ENCODE measurements at regions not wholly inside any gene's neighbourhood (a gene's known extent, or its start where the extent isn't known, plus 50 kb on each side); places are given as distances from the start of the nearest gene placed in this dataset.

DNA sequence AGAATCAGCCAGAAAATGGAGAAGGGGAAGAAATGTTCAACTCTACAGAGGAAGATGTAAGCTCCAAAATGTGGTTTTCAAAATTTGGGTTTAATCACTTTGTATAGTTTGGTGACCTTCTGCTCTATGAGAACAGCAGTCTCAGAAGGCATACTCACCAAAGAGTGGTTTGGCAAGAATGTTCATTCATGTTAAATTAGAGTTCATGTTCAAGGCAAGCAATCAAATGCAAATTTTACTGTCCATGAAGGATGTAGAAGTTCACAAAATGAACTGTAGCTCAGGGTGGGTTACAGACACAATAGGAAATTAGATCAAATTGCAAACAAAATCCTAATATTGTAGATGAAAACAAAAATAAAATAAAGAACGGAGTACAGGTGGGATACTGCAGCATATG is 606.7 kb upstream of the PCDH20 start:
- Histone ChIP-seq H3K27ac (ENCODE audit: insufficient read depth, low read depth, low read length) (no peak overlapping the region), H4K20me1 (replicated peaks; ENCODE audit: control insufficient read depth, extremely low read depth, insufficient read depth, low read length) (no peaks in the 10 kb centered on the region), H3K9ac (replicated peaks; ENCODE audit: extremely low read depth, insufficient read depth, low read length) (no peak overlapping the region), H3K4me3 (replicated peaks in 1 of 3; ENCODE audit: insufficient read depth in 1 of 3, low read depth in 1 of 3, low read length in 3 of 3) (no peak overlapping the region), H3K4me2 (ENCODE audit: insufficient read depth, low read length) (no peak overlapping the region), H3K9me3 (replicated peaks; ENCODE audit: control insufficient read depth, insufficient read depth, low read length) (no peaks in the 10 kb centered on the region), H3K9me1 (replicated peaks; ENCODE audit: control insufficient read depth, extremely low read depth, insufficient read depth, low read length) (no peaks in the 10 kb centered on the region), H3K4me1 (ENCODE audit: control insufficient read depth, extremely low read depth, insufficient read depth, low read length) (no peaks in the 10 kb centered on the region), H2AFZ (ENCODE audit: low read depth, low read length) (no peak overlapping the region), H3K36me3 (ENCODE audit: control insufficient read depth in 2 of 2, extremely low read depth in 1 of 2, insufficient read depth in 2 of 2, low read length in 2 of 2) (no peaks in the 10 kb centered on the region), H3K79me2 (ENCODE audit: control insufficient read depth, insufficient read depth, low read length) (no peaks in the 10 kb centered on the region), H3K27me3 (ENCODE audit: control insufficient read depth in 2 of 2, insufficient read depth in 2 of 2, low read length in 2 of 2) (no peaks in the 10 kb centered on the region)
- ChIA-PET POLR2A (no interaction called here), CTCF (no interaction called here)
- DNase-seq (ENCODE audit: low read depth, low spot score) (no peak), FAIRE-seq (no peak)
- intact Hi-C loops (cut with micrococcal nuclease) (no loop called here), dilution Hi-C loops (cut with MboI; ENCODE audit: extremely low pct_ligation_motif_present, low sequenced_read_pairs) (no loop called here)
- TF ChIP-seq GATA2 (IDR thresholded peaks at IDR 0.05; ENCODE audit: insufficient read depth, insufficient read length, low read depth, low read length) (no peak), MYC (IDR thresholded peaks at IDR 0.05; ENCODE audit: low read depth, low read length) (no peak), JUN (IDR thresholded peaks at IDR 0.05; ENCODE audit: borderline replicate concordance, insufficient read depth, insufficient read length, low read depth) (no peak), POLR2A (IDR thresholded peaks at IDR 0.05; ENCODE audit: low read depth, low read length) (no peak), POLR2AphosphoS5 (IDR thresholded peaks at IDR 0.05; ENCODE audit: insufficient read depth, low read depth, low read length) (no peak), EZH2 (IDR thresholded peaks at IDR 0.05; ENCODE audit: borderline replicate concordance, low read depth, low read length, severe bottlenecking) (no peak), FOS (IDR thresholded peaks at IDR 0.05; ENCODE audit: borderline replicate concordance, insufficient read depth, low read length) (no peak)
- TF ChIP-seq, protein P1, sequence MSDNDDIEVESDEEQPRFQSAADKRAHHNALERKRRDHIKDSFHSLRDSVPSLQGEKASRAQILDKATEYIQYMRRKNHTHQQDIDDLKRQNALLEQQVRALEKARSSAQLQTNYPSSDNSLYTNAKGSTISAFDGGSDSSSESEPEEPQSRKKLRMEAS (IDR thresholded peaks at IDR 0.05; ENCODE audit: insufficient read depth, insufficient read length) = no peak
- TF ChIP-seq, protein P2, sequence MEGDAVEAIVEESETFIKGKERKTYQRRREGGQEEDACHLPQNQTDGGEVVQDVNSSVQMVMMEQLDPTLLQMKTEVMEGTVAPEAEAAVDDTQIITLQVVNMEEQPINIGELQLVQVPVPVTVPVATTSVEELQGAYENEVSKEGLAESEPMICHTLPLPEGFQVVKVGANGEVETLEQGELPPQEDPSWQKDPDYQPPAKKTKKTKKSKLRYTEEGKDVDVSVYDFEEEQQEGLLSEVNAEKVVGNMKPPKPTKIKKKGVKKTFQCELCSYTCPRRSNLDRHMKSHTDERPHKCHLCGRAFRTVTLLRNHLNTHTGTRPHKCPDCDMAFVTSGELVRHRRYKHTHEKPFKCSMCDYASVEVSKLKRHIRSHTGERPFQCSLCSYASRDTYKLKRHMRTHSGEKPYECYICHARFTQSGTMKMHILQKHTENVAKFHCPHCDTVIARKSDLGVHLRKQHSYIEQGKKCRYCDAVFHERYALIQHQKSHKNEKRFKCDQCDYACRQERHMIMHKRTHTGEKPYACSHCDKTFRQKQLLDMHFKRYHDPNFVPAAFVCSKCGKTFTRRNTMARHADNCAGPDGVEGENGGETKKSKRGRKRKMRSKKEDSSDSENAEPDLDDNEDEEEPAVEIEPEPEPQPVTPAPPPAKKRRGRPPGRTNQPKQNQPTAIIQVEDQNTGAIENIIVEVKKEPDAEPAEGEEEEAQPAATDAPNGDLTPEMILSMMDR (IDR thresholded peaks at IDR 0.05; ENCODE audit: extremely low read depth in 1 of 2, insufficient read depth in 1 of 2, low read depth in 1 of 2, low read length in 2 of 2) = no peak
- BruUV-seq (replicated peaks) = no TSS peak

Data from endothelial cell of umbilical vein (primary cell).